Umbilical cord (tissue), 1 donor: ENCODE measurements at regions not wholly inside any gene's neighbourhood (a gene's known extent, or its start where the extent isn't known, plus 50 kb on each side); places are given as distances from the start of the nearest gene placed in this dataset.
"Not testable (repeated sequence)": the region's sequence is repeated elsewhere in the genome, so short reads cannot be mapped to it uniquely, and the experiment has no call there.

Source experiments
- DNase-seq: peaks from one replicate; pipeline ENCODE4 v3.0.0-alpha.2; 2015; ENCODE audit warnings: low spot score

DNA sequence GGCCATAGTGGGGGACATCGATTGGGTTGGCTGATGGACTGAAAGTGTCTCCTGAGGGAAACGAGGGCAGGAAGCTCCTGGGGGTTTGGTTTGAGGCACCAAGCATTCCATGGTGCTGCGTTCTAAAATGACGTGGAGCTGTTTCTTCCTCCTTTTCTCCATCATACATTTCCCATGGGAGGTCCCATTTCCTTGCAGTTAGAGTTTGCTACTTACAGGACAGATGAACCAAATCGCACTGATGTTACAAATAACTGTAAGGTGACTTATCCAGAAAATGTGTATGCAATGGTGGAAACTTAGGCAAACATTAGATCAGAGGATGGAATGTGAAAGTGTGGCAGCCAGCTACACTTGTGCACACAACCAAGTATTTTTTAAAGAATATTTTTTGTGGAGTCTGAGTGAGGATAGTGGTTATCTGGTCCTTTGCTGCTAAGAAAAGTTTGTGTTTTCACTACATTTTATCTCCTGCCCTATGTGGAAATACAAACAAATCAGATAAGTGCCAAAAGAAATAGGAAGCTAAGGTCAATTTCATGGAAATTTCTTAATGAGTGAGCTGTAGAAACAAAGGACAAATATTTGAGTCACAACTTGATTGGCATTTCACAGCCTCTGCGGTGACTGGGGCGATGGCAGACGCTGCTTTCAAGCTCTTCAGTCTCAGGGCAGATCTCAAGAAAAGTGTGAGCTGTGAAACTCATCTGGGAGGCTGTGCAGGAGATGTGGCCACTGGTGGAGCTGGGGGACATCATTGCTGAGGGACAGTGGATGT, 256.2 kb downstream of the TSN start:
- no peak for DNase-seq

GRCh38 chr2:122018736-122019135, 263.3 kb downstream of the TSN start:
- no peak for DNase-seq

DNA sequence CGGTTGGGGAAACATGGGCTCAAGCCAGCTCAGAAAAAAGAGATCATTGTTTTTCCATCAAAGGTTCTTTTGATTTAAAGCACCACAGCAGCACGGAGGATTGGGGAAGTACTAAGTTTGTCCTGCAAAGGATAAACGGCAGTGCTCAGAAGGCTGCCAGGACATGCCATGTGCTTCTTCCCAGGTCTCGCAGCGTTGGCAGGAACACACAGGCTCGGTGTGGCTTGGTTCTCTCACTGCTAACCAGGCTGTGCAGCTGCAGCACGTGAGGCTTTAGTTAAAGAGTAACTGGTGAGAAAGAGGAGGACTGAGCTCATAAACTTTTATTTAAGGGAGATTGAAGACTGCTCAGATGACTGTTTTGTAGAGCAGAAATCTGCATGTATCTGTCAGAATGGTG, 264.3 kb downstream of the TSN start:
- DNase-seq: no peak

DNA sequence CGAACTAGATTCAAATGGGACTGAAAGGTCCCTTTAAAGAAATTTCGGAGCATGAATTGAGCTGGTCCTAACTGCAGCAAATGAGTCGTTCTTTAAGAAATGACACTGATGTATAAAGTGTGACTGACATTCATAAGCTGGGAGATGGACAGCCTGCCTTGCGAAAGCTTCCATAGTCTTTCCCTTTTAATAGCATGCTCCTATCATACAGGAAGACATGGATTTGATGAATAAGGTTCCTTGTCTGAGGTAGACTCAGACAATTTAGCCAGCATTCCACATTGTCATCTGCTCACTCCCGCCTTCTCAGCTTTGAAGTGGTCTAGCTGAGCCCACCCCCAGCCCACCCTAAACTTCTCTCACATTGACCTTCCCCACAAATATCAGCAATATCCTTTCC, 264.9 kb downstream of the TSN start:
- DNase-seq: no peak

DNA sequence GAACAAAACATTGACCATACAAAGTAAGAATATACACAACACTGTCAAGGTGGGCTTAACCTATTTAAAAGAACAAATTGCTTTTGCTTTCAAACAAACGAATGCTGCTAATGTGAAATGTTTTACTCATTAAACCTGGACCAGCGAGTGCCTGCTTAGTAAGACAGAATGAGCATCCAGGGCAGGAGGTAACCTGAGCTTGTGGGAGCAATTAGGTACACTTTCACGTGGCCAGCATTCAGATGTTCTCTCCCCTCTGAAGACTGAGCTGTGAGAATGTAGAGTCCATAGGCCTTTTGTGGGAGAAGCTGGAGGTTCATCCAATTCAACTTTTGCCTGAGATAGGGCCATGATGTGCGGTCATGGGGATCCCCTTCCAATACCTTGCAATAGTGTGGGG, 266.5 kb downstream of the TSN start:
- DNase-seq: no peak

DNA sequence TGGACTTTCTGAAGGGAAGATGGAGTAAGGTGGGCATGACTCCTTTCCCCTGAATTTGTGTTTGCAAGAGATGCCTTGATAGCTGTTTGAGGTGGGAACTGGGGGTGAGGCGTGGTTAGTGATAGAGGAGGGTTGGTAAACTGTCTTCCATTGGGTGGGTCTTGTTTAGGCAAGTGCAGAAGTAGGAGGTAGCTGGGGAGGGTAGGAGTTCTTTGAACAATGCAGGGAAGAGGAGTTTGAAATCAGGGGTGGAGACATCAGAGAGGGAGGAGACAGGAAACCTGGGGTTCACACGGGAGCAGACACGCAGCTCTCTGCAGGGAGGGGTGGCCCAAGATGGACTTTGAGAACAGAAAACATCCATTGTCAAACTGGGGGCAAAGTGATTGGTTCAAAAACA, 267.1 kb downstream of the TSN start:
- DNase-seq: no peak

- no peak for DNase-seq
Observed at GRCh38 chr2:122023059-122023864, 267.8 kb downstream of the TSN start.

- DNase-seq: no peak
Observed at GRCh38 chr2:122027510-122028217, 272.2 kb downstream of the TSN start.

- peak; percentile 13 for DNase-seq
Observed at GRCh38 chr2:122028371-122029100, 273.1 kb downstream of the TSN start.

DNA sequence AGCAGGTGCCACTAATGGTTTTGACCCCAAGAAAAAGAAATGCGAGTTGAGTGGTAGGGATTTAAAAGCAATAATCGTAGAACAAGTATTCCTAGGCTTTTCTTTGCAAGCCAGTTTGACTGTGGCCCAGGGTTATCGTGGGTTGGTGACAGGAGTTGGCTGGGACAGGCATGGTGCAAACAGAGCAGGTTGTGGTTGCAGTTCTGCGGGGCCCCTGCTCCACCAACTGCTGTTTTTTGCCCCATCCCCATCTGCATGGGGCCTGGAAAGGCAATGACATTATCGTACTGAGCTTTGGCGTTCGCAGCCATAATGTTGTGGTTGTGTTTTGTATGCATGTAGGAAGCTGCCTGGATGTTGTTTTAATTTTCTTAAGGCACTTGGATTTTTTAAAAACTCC, 274.0 kb downstream of the TSN start:
- no peak for DNase-seq

DNA sequence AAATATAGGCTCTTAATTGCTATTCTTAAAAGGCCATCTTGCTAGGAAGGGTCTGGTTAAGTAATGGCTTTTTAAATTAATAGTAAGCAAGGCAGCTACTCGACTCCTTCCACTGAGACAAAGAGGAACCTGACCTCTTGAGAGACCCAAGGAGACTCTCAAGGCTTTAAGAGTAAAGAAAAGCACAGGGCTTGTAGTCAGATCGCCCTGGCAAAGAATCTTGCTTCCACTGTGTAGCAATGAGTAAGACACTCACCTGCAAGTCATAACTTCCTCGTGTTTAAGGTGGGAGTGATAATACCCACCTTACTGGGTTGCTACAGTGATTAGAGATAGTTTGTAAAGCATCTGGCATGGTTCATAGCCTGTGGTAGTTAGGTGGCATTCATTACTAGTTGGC, 274.5 kb downstream of the TSN start:
- DNase-seq: no peak

- DNase-seq: no peak
Observed at GRCh38 chr2:122031544-122032263, 276.3 kb downstream of the TSN start.

DNA sequence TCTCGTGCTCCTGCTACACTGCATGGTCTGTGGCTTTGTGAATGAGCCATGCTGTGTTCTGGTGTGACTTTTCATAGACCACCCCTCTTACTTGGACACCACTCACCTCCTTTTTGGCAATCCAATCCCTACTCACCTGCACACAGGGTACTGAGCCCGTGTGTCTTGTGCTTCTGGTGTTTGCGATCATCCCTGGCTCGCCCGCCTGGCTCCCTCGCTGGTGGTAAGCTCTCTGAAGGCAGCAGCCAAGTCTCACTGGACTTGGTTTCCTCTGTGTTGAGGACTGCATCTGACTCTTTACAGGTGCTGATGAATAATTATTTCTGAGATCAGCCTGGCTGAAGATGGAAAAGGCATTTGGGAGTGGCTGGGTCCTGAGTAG, 276.8 kb downstream of the TSN start:
- DNase-seq: no peak

DNA sequence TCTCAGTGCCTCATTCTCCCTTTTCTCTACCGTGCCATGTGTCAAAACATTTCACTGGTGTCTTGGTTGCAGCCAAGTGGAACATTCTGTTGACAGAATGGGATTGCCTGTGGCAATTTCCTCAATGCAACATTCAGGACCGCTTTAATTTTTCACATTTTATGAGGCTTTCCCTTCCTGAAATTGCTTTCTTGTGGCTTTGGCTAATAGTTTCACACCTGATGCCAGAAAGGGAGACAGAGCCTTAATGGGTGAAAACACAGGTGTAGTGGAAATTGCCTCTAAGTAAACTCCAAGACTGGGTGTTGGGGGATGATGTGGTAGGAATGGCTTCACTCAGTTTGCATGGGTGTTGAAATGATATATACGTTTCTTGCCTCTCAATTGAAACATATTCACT, 278.3 kb downstream of the TSN start:
- no peak for DNase-seq

GRCh38 chr2:122034344-122034743, 278.9 kb downstream of the TSN start:
- no peak for DNase-seq

- no peak for DNase-seq
Observed at GRCh38 chr2:122034777-122035176, 279.3 kb downstream of the TSN start.

DNA sequence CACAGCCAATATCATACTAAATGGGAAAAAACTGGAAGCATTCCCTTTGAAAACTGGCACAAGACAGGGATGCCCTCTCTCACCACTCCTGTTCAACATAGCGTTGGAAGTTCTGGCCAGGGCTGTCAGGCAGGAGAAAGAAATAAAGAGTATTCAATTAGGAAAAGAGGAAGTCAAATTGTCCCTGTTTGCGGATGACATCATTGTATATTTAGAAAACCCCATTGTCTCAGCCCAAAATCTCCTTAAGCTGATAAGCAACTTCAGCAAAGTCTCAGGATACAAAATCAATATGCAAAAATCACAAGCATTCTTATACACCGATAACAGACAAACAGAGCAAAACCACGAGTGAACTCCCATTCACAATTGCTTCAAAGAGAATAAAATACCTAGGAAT, 283.4 kb downstream of the TSN start:
- not testable (repeated sequence) for DNase-seq

- DNase-seq: no peak
Observed at GRCh38 chr2:122041455-122041854, 286.0 kb downstream of the TSN start.

GRCh38 chr2:122051659-122052058, 296.2 kb downstream of the TSN start:
- DNase-seq: not testable (repeated sequence)

- no peak for DNase-seq
Observed at GRCh38 chr2:122055521-122055931, 300.1 kb downstream of the TSN start.

GRCh38 chr2:122056853-122057252, 301.4 kb downstream of the TSN start:
- DNase-seq: no peak
